Left kidney (tissue), 1 donor: ENCODE measurements at regions not wholly inside any gene's neighbourhood (a gene's known extent, or its start where the extent isn't known, plus 50 kb on each side); places are given as distances from the start of the nearest gene placed in this dataset.

Source experiments
- DNase-seq: peaks from one replicate; pipeline ENCODE4 v3.0.0-alpha.2; 2013

- no peak for DNase-seq
Measured at GRCh38 chr6:56345376-56345995, 98.1 kb upstream of the COL21A1 start.

GRCh38 chr6:56343295-56343694 is 95.9 kb upstream of the COL21A1 start:
- no peak for DNase-seq

- no peak for DNase-seq
Measured at GRCh38 chr6:56339524-56339923, 92.1 kb upstream of the COL21A1 start.

- no peak for DNase-seq
Measured at GRCh38 chr6:56335726-56336125, 88.3 kb upstream of the COL21A1 start.

- DNase-seq = no peak
Measured at GRCh38 chr6:56334937-56335336, 87.6 kb upstream of the COL21A1 start.

- peak; percentile 53 for DNase-seq
Measured at GRCh38 chr6:56329271-56330050, 82.1 kb upstream of the COL21A1 start.

- DNase-seq = peak; percentile 8
Measured at GRCh38 chr6:56328728-56329090, 81.3 kb upstream of the COL21A1 start.

GRCh38 chr6:56327946-56328727 is 80.8 kb upstream of the COL21A1 start:
- peak; percentile 15 for DNase-seq

GRCh38 chr6:56324396-56324795 is 77.0 kb upstream of the COL21A1 start:
- no peak for DNase-seq

- no peak for DNase-seq
Measured at GRCh38 chr6:56318851-56319250, 71.5 kb upstream of the COL21A1 start.

- DNase-seq = no peak
Measured at GRCh38 chr6:56314683-56315523, 67.5 kb upstream of the COL21A1 start.

GRCh38 chr6:56311533-56312448 is 64.4 kb upstream of the COL21A1 start:
- no peak for DNase-seq

- DNase-seq = no peak
Measured at GRCh38 chr6:56311061-56311460, 63.7 kb upstream of the COL21A1 start.

- no peak for DNase-seq
Measured at GRCh38 chr6:56310241-56310640, 62.9 kb upstream of the COL21A1 start.

- no peak for DNase-seq
Measured at GRCh38 chr6:56299916-56300315, 52.5 kb upstream of the COL21A1 start.

- DNase-seq = no peak
Measured at GRCh38 chr6:56297022-56297989, 49.9 kb upstream of the COL21A1 start.
